Heart right ventricle (tissue), 16 donors: ENCODE measurements at regions not wholly inside any gene's neighbourhood (a gene's known extent, or its start where the extent isn't known, plus 50 kb on each side); places are given as distances from the start of the nearest gene placed in this dataset.

ENCODE experiments used
- ATAC-seq, 8 donors: fragments of 200-7000 bp; cut with Tn5 transposase; one replicate each; pipeline ENCODE4 v1.9.1; 2020; ENCODE audit warnings: mild to moderate bottlenecking in 8 of 8, moderate library complexity in 8 of 8, moderate number of reproducible peaks in 1 of 8
- DNase-seq, 2 donors: peaks; one replicate each; pipeline ENCODE4 v3.0.0-alpha.2; 2020
- H3K27ac ChIP-seq, 10 donors: fragments of 200-600 bp; sonication (generic) in 2 of 10; one replicate each; pipeline versions ENCODE4 v1.5.0 to v1.8.0; 2020 to 2022; ENCODE audit warnings: mild to moderate bottlenecking in 3 of 10
- H3K27me3 ChIP-seq, 7 donors: fragments of 200-600 bp; one replicate each; pipeline ENCODE4 v1.8.0; 2021 to 2022; ENCODE audit warnings: mild to moderate bottlenecking in 2 of 7
- H3K36me3 ChIP-seq, 9 donors: fragments of 200-600 bp; sonication (generic) in 1 of 9; one replicate each; pipeline versions ENCODE4 v1.5.0 to v1.8.0; 2020 to 2022; ENCODE audit warnings: mild to moderate bottlenecking in 2 of 9
- H3K4me1 ChIP-seq, 9 donors: fragments of 200-600 bp; sonication (generic) in 1 of 9; one replicate each; pipeline versions ENCODE4 v1.5.0 to v1.8.0; 2020 to 2022; ENCODE audit warnings: mild to moderate bottlenecking in 4 of 9
- H3K4me3 ChIP-seq, 10 donors: fragments of 200-600 bp; sonication (generic) in 2 of 10; one replicate each; pipeline versions ENCODE4 v1.5.0 to v1.8.0; 2020 to 2022; ENCODE audit warnings: mild to moderate bottlenecking in 7 of 10, moderate library complexity in 2 of 10
- H3K9me3 ChIP-seq, 11 donors: fragments of 200-600 bp in 10 of 11; sonication (generic) in 2 of 11; one replicate each; pipeline versions ENCODE4 v1.5.0 to v1.8.0; 2013 to 2022; ENCODE audit warnings: mild to moderate bottlenecking in 2 of 11, control low read depth in 1 of 11, moderate library complexity in 1 of 11
- CTCF ChIP-seq, 9 donors: fragments of 200-600 bp; sonication (generic) in 2 of 9; IDR thresholded peaks; one replicate each; pipeline versions ENCODE4 v1.5.0 to v1.8.0; 2021 to 2022; ENCODE audit warnings: antibody characterized with exemption in 9 of 9, mild to moderate bottlenecking in 5 of 9, moderate library complexity in 1 of 9
- WGBS, 2 donors: extraction: QIAGEN DNeasy Blood & Tissue Kit; methylation state at CpG; one replicate each; pipeline ENCODE4 v1.1.7; 2013; ENCODE audit warnings: inconsistent platforms in 1 of 2; 5-methylcytosine and 5-hydroxymethylcytosine counted together
- intact Hi-C, 10 donors: fragments of 100-400 bp; cut with DNase I; formaldehyde crosslinking; loops; one replicate each; pipeline versions ENCODE4 v1.11.1 to v1.14.2; 2022
- donor health status: Arrhythmogenic right ventricular cardiomyopathy.
- donor health status: ischemic (EF 13 %, LVEDD 7.1; RV severe dilation, severe dysfunction).
- donor health status: healthy with polysubstance abuse.
- donor health status: DM: no; HTN: yes; CAD: no.
- donor health status: DM: no; HTN: no; CAD: no.
- donor health status: ischemic (EF 25% LVEDD 6.9; RV normal size, moderate dysfunction).
- donor health status: ischemic (EF 25% LVEDD 5.7; RV mildly dilated, moderate dysfunction).
- donor health status: healthy.
- donor health status: DM: yes; HTN: yes; CAD: no.
- donor health status: Ischemic cardiomyopathy.
- donor health status: ischemic (EF 35%, LVEDD 5.7; RV mildly dilated, moderate dysfunction).
- donor health status: nonischemic (EF 11% LVEDD 7.7; RV severe dilation, severe dysfunction).
- donor health status: DM: yes; HTN: yes; CAD: no.
- donor health status: PGD.
- donor health status: ischemic (EF 29% LVEDD 5.4; RV normal size, mild dysfunction).
- donor health status: nonischemic (EF 23%, LVEDD 6.1; RV moderate dilation, normal function).

- H3K27ac ChIP-seq = peak overlapping the region in 7 of 10 donors; percentile 51 to 81 (median 72)
- peak in 7 of 8 donors; percentile 40 to 69 (median 63) for ATAC-seq
- intact Hi-C loops = loop anchor here in 3 of 10 donors (1.0 to 10.0 kb wide), 6 partner anchors 14 to 769 kb away; partner anchors contain the start of gene TBX3 (in 1 of the 3)
Measured at GRCh38 chr12:115451151-115451779, 767.3 kb upstream of the TBX3 start.

GRCh38 chr12:115450710-115451109 lies 766.7 kb upstream of the TBX3 start:
- Histone ChIP-seq H3K4me1 (peaks cover 0 to 24% (median 4%) of the 10 kb centered on the region in 9 donors), H3K27me3 (peaks cover 0 to 29% (median 0%) of the 10 kb centered on the region in 7 donors), H3K27ac (peak overlapping the region in 4 of 10 donors; percentile 2 to 81 (median 72)), H3K4me3 (no peak overlapping the region), H3K9me3 (no peaks in the 10 kb centered on the region), H3K36me3 (no peaks in the 10 kb centered on the region)
- WGBS, 2 donors = 85 to 94% methylated on average over 8 of the region's 8 CpGs
- DNase-seq (no peak), ATAC-seq (no peak)
- intact Hi-C loops = loop anchor here in 3 of 10 donors (1.0 to 10.0 kb wide), 6 partner anchors 13 to 768 kb away; partner anchors contain the start of gene TBX3 (in 1 of the 3)
- no peak for TF ChIP-seq CTCF (IDR thresholded peaks at IDR 0.05)

More at GRCh38 chr12:115451151-115451779, 767.3 kb upstream of the TBX3 start:
- peaks cover 0 to 29% (median 0%) of the 10 kb centered on the region in 7 donors for H3K27me3 ChIP-seq
- no peaks in the 10 kb centered on the region for H3K36me3 ChIP-seq
- WGBS, 2 donors = 45 to 47% methylated on average over 12 of the region's 12 CpGs
- no peak for TF ChIP-seq CTCF (IDR thresholded peaks at IDR 0.05)
- peak in 1 of 2 donors; percentile 21 for DNase-seq
- H3K4me1 ChIP-seq = peaks cover 0 to 24% (median 4%) of the 10 kb centered on the region in 9 donors
- H3K4me3 ChIP-seq = peak overlapping the region in 9 of 10 donors; percentile 24 to 53 (median 35)
- no peaks in the 10 kb centered on the region for H3K9me3 ChIP-seq

GRCh38 chr12:115450017-115450416 lies 766.0 kb upstream of the TBX3 start:
- peaks cover 0 to 24% (median 4%) of the 10 kb centered on the region in 9 donors for H3K4me1 ChIP-seq
- peaks cover 0 to 29% (median 0%) of the 10 kb centered on the region in 7 donors for H3K27me3 ChIP-seq
- no peak for DNase-seq
- H3K27ac ChIP-seq = no peak overlapping the region
- H3K4me3 ChIP-seq = no peak overlapping the region
- H3K36me3 ChIP-seq = no peaks in the 10 kb centered on the region
- WGBS, 2 donors = 93 to 95% methylated on average over 3 of the region's 3 CpGs
- no peak for TF ChIP-seq CTCF (IDR thresholded peaks at IDR 0.05)
- H3K9me3 ChIP-seq = no peaks in the 10 kb centered on the region
- no peak for ATAC-seq
- intact Hi-C loops = loop anchor here in 3 of 10 donors (5.0 to 10.0 kb wide), 5 partner anchors 145 to 768 kb away; partner anchors contain the start of gene TBX3 (in 1 of the 3)

GRCh38 chr12:115449526-115449925 lies 765.6 kb upstream of the TBX3 start:
- peaks cover 0 to 29% (median 0%) of the 10 kb centered on the region in 7 donors for H3K27me3 ChIP-seq
- H3K4me1 ChIP-seq = peaks cover 0 to 24% (median 4%) of the 10 kb centered on the region in 9 donors
- intact Hi-C loops = loop anchor here in 2 of 10 donors (10.0 kb wide), 2 partner anchors 175 to 185 kb away; no protein-coding TSS in a partner anchor
- 90 to 95% methylated on average over 5 of the region's 5 CpGs for WGBS, 2 donors
- no peaks in the 10 kb centered on the region for H3K36me3 ChIP-seq
- no peak overlapping the region for H3K27ac ChIP-seq
- H3K4me3 ChIP-seq = no peak overlapping the region
- ATAC-seq = no peak
- no peak for TF ChIP-seq CTCF (IDR thresholded peaks at IDR 0.05)
- H3K9me3 ChIP-seq = no peaks in the 10 kb centered on the region
- no peak for DNase-seq
